SK-N-MC (cell line): ENCODE measurements at regions not wholly inside any gene's neighbourhood (a gene's known extent, or its start where the extent isn't known, plus 50 kb on each side); places are given as distances from the start of the nearest gene placed in this dataset.

Source experiments
- EZH2 ChIP-seq: fragments of 200-600 bp; sonication (generic); IDR thresholded peaks from one replicate; pipeline ENCODE4 v1.6.1; 2017; ENCODE audit warnings: antibody characterized with exemption
- FOXP2 ChIP-seq: optimal IDR thresholded peaks from 2 replicates; pipeline ENCODE3; 2011; ENCODE audit warnings: mild to moderate bottlenecking, moderate library complexity; ENCODE audit not compliant: insufficient read depth; ENCODE audit errors: extremely low read length, control extremely low read depth
- POLR2AphosphoS5 ChIP-seq: IDR thresholded peaks from 2 replicates; pipeline ENCODE4 v1.6.1; 2012; ENCODE audit warnings: mild to moderate bottlenecking, low read depth, low read length, borderline replicate concordance

- TF ChIP-seq EZH2, result no peak
- no peak for TF ChIP-seq POLR2AphosphoS5
- no peak for TF ChIP-seq FOXP2
Observed at GRCh38 chr9:2281031-2281802, 266.1 kb downstream of the SMARCA2 start.
